ENCODE measurements at regions not wholly inside any gene's neighbourhood (a gene's known extent, or its start where the extent isn't known, plus 50 kb on each side); places are given as distances from the start of the nearest gene placed in this dataset.

- POLR2A ChIA-PET: interaction anchor here (0.7 kb wide), 1 partner anchor 69 kb away, joined by 3 read pairs; no protein-coding TSS in a partner anchor
- H3K36me3 Mint-ChIP-seq: no peaks in the 10 kb centered on the region
- H3K4me1 Mint-ChIP-seq: peaks cover 0 to 14% (median 8%) of the 10 kb centered on the region in 4 donors
- H3K27ac Mint-ChIP-seq: no peak overlapping the region
- ATAC-seq (no peak), DNase-seq (no peak)
- peaks cover 0 to 6% (median 0%) of the 10 kb centered on the region in 5 donors for H3K27me3 Mint-ChIP-seq
- no peaks in the 10 kb centered on the region for H3K9me3 Mint-ChIP-seq
- H3K4me3 Mint-ChIP-seq: no peak overlapping the region
Observed at GRCh38 chr17:62895320-62896301, 70.4 kb upstream of the TANC2 start.

- no peak overlapping the region for H3K4me3 Mint-ChIP-seq
- H3K27ac Mint-ChIP-seq: peak overlapping the region in 4 of 10 donors; percentile 12 to 61 (median 24)
- peaks cover 0 to 7% (median 4%) of the 10 kb centered on the region in 3 donors for H3K36me3 Mint-ChIP-seq
- peak in 1 of 10 donors; percentile 1 for DNase-seq
- H3K4me1 Mint-ChIP-seq: peaks cover 0 to 14% (median 8%) of the 10 kb centered on the region in 4 donors
- POLR2A ChIA-PET: no interaction called here
- peaks cover 0 to 10% (median 3%) of the 10 kb centered on the region in 9 donors for H3K9me3 Mint-ChIP-seq
- peak; percentile 68 to 80 for ATAC-seq
- H3K27me3 Mint-ChIP-seq: peaks cover 0 to 8% (median under 1%) of the 10 kb centered on the region in 5 donors
Observed at GRCh38 chr17:62892870-62893338, 73.1 kb upstream of the TANC2 start.

DNA sequence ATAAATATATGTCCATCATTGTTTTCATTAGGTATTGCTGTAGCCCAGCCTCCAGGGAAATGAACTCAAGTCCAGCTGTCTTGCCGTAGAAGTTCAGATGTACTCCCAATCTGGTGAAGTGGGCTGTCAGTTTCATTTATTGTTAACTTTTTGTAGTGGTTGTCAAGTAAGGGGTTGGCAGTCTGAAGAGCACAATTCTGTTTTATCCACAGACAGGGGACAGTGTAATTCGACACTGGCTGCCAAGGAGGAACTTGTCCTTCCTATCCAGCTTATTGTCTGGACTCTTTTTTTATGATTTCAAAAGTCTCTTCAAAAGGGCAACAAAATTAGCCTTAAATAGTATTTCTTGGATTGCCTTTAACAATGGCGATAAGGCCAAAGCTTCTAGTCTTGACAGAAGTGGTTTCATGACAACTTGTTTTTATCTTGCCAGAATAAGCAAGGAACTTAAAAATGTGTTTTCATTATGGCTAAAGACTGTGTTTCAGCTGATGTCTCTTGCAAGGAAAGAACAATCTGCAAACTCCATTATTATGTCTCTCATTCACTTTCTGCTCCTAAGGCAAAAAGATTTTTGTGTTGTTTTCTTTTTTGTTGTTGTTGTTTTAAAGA lies 73.9 kb upstream of the TANC2 start:
- no peak for ATAC-seq
- POLR2A ChIA-PET: no interaction called here
- peak overlapping the region in 2 of 10 donors; percentile 20 to 61 for H3K27ac Mint-ChIP-seq

DNA sequence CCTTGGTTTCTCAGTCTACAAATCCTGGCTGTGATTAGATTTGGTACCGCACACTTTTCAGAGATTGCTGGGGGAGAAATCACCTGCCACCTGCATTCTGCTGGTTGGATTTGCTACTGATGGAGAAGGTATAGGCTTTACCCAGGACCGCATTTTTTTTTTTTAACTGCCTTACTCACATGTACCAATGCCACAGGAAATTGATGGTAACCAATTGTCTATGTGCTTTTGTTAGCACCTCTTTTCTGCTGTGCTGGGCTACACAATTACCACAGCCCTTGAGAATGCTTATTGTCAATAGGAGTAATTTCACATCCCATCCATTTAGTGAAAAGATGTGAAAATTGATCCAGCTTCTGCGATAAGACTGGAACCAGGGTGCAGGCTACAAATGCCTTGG lies 74.4 kb upstream of the TANC2 start:
- Mint-ChIP-seq H3K36me3 (peaks cover 0 to 7% (median 4%) of the 10 kb centered on the region in 3 donors), H3K4me1 (peaks cover 0 to 14% (median 8%) of the 10 kb centered on the region in 4 donors), H3K27ac (no peak overlapping the region), H3K4me3 (no peak overlapping the region), H3K9me3 (peaks cover 0 to 10% (median 3%) of the 10 kb centered on the region in 9 donors), H3K27me3 (peaks cover 0 to 14% (median 4%) of the 10 kb centered on the region in 5 donors)
- POLR2A ChIA-PET: no interaction called here
- DNase-seq (no peak), ATAC-seq (no peak)

More for the DNA sequence above, 73.9 kb upstream of the TANC2 start:
- Mint-ChIP-seq H3K4me3 (no peak overlapping the region), H3K4me1 (peaks cover 0 to 14% (median 8%) of the 10 kb centered on the region in 4 donors), H3K9me3 (peaks cover 0 to 10% (median 3%) of the 10 kb centered on the region in 9 donors), H3K36me3 (peaks cover 0 to 7% (median 4%) of the 10 kb centered on the region in 3 donors), H3K27me3 (peaks cover 0 to 11% (median 4%) of the 10 kb centered on the region in 5 donors)
- DNase-seq: no peak

DNA sequence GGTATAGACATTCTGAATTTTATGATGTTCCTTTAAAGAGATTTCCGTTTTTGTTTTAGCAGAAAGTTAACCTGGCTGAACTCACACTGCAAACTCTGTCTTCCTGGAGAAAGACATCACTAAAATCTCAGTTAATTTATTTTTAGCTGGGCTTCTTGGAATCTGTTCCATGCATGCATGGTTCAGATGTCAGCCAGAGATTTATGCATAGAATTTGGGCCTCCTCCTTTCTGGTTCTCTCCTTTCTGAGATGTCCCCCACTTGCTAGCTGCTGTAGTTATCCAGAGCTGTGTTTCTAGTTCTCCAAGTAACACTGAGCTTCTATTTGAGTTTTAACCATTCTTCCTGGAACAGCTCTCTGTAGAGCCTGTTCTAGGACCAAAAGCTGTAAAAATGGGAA lies 77.3 kb upstream of the TANC2 start:
- Mint-ChIP-seq H3K4me1 (peaks cover 0 to 14% (median 7%) of the 10 kb centered on the region in 4 donors), H3K9me3 (peaks cover 0 to 10% (median 3%) of the 10 kb centered on the region in 9 donors), H3K4me3 (no peak overlapping the region), H3K36me3 (peaks cover 0 to 7% (median 4%) of the 10 kb centered on the region in 3 donors), H3K27ac (no peak overlapping the region), H3K27me3 (peaks cover 3 to 14% (median 4%) of the 10 kb centered on the region in 5 donors)
- DNase-seq (no peak), ATAC-seq (no peak)
- POLR2A ChIA-PET: no interaction called here

DNA sequence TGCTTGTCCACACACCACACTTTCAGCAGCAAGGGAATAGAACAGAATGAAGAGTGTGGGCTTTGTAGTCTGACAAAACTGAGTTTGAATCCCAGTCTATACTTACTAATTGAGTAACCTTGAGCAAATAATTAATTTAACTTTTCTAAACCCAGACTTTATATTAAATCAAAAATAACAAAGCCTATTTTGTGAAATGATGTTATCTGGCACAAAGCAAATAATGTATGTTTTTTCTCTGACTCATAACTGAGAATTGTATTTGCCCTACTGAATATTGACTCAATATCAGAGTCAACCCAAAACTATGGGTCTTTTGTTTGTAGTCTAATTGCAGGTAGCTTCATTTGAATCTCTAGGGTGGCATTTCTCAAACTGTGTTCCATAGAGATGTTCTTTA lies 77.9 kb upstream of the TANC2 start:
- Mint-ChIP-seq H3K27ac (no peak overlapping the region), H3K4me1 (peaks cover 0 to 12% (median 6%) of the 10 kb centered on the region in 4 donors), H3K9me3 (peaks cover 0 to 10% (median 3%) of the 10 kb centered on the region in 9 donors), H3K4me3 (no peak overlapping the region), H3K36me3 (peaks cover 0 to 7% (median 4%) of the 10 kb centered on the region in 3 donors), H3K27me3 (peaks cover 3 to 14% (median 4%) of the 10 kb centered on the region in 5 donors)
- ATAC-seq (no peak), DNase-seq (no peak)
- POLR2A ChIA-PET: no interaction called here

DNA sequence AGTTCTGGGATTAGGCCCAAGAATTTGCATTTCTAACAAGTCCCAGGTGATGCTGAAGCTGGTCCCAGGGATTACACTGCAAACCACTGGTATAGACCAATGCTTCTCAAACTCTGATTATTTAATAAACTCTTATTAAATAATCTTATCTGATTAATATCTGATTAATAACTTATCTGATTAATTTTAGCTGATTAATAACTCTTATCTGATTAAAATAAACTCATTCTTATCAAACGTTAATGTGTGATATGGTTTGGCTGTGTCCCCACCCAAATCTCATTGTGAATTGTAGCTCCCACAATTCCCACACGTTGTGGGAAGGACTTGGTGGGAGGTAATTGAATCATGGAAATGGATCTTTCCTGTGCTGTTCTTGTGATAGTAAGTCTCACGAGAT lies 78.6 kb upstream of the TANC2 start:
- Mint-ChIP-seq H3K9me3 (peaks cover 0 to 10% (median 3%) of the 10 kb centered on the region in 9 donors), H3K36me3 (peaks cover 0 to 7% (median 4%) of the 10 kb centered on the region in 3 donors), H3K27ac (no peak overlapping the region), H3K4me3 (no peak overlapping the region), H3K27me3 (peaks cover 3 to 14% (median 5%) of the 10 kb centered on the region in 5 donors), H3K4me1 (peaks cover 0 to 5% (median under 1%) of the 10 kb centered on the region in 4 donors)
- POLR2A ChIA-PET: no interaction called here
- no peak for DNase-seq
- ATAC-seq: no peak

DNA sequence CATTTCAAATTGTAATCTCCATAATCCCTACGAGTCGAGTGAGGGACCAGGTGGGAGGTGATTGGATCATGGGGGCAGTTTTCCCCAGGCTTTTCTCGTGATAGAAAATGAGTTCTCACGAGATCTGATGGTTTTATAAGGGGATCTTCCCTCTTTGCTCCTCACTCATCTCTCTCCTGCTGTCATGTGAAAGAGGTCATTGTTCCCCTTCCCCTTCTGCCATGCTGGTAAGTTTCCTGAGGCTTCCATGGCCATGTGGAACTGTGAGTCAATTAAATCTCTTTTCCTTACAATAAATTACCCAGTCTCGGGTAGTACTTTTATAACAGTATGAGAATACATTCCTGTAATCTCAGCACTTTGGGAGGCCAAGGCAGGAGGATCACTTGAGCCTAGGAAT lies 76.7 kb upstream of the MARCHF10 start:
- Mint-ChIP-seq H3K4me3 (no peak overlapping the region), H3K27ac (no peak overlapping the region), H3K9me3 (peaks cover 0 to 10% (median 3%) of the 10 kb centered on the region in 9 donors), H3K4me1 (peaks cover 0 to 2% (median 0%) of the 10 kb centered on the region in 4 donors), H3K27me3 (peaks cover 4 to 14% (median 6%) of the 10 kb centered on the region in 5 donors), H3K36me3 (peaks cover 0 to 7% (median 4%) of the 10 kb centered on the region in 3 donors)
- POLR2A ChIA-PET: no interaction called here
- ATAC-seq (no peak), DNase-seq (no peak)

GRCh38 chr17:62882878-62883277 lies 74.8 kb upstream of the MARCHF10 start:
- no peak for DNase-seq

DNA sequence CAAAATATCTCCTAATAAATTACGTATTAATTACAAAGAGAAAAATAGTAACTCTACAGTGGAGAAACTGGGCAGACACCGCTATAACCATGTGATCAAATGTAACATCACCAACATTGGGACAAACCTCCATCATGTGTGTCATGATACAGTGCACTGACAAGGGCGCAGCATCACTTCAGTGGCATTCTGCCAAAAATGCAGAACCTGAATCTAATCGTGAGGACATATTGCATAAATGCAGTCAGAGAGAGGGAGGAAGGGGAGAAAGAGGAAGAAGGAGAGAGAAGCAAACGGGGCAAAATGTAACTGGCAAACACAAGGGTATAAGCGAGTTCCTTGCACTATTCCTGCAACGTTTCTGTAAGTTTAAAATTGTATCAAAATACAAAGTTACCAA lies 74.2 kb upstream of the MARCHF10 start:
- peaks cover 4 to 8% (median 5%) of the 10 kb centered on the region in 5 donors for H3K27me3 Mint-ChIP-seq
- no peak overlapping the region for H3K4me3 Mint-ChIP-seq
- H3K27ac Mint-ChIP-seq: no peak overlapping the region
- peaks cover 0 to 2% (median 0%) of the 10 kb centered on the region in 4 donors for H3K4me1 Mint-ChIP-seq
- no peaks in the 10 kb centered on the region for H3K9me3 Mint-ChIP-seq
- POLR2A ChIA-PET: no interaction called here
- DNase-seq: no peak
- H3K36me3 Mint-ChIP-seq: no peaks in the 10 kb centered on the region
- ATAC-seq: no peak

More at GRCh38 chr17:62882878-62883277, 74.8 kb upstream of the MARCHF10 start:
- peaks cover 0 to 2% (median 0%) of the 10 kb centered on the region in 9 donors for H3K9me3 Mint-ChIP-seq
- no peaks in the 10 kb centered on the region for H3K36me3 Mint-ChIP-seq
- peak overlapping the region in 1 of 10 donors; percentile 10 for H3K27ac Mint-ChIP-seq
- H3K4me3 Mint-ChIP-seq: no peak overlapping the region
- H3K27me3 Mint-ChIP-seq: peaks cover 5 to 10% (median 9%) of the 10 kb centered on the region in 5 donors
- H3K4me1 Mint-ChIP-seq: peaks cover 0 to 2% (median 0%) of the 10 kb centered on the region in 4 donors
- ATAC-seq: no peak
- POLR2A ChIA-PET: no interaction called here

DNA sequence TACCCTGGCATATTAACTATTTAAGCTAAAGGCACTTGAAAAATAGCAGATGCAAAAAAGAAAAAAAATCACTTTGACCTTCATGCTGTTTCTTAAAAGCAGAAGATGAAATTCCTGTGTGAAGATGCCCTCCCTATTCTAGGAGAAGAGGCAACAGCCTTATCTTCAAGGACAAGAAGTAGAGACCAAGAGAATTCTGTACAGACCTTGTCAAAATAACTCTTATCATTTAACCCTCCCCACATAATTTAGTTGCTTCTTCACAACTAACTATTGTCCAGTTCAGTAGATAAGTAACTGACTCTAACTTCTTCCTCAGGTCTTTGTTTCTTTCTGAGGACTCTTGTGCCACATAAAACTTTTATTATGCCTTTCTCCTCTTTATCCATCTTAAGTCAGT lies 72.0 kb upstream of the MARCHF10 start:
- ATAC-seq (no peak), DNase-seq (no peak)
- Mint-ChIP-seq H3K9me3 (no peaks in the 10 kb centered on the region), H3K36me3 (no peaks in the 10 kb centered on the region), H3K27ac (no peak overlapping the region), H3K4me1 (peaks cover 0 to 2% (median 0%) of the 10 kb centered on the region in 4 donors), H3K4me3 (no peak overlapping the region), H3K27me3 (peaks cover 4 to 16% (median 10%) of the 10 kb centered on the region in 5 donors)
- POLR2A ChIA-PET: no interaction called here

DNA sequence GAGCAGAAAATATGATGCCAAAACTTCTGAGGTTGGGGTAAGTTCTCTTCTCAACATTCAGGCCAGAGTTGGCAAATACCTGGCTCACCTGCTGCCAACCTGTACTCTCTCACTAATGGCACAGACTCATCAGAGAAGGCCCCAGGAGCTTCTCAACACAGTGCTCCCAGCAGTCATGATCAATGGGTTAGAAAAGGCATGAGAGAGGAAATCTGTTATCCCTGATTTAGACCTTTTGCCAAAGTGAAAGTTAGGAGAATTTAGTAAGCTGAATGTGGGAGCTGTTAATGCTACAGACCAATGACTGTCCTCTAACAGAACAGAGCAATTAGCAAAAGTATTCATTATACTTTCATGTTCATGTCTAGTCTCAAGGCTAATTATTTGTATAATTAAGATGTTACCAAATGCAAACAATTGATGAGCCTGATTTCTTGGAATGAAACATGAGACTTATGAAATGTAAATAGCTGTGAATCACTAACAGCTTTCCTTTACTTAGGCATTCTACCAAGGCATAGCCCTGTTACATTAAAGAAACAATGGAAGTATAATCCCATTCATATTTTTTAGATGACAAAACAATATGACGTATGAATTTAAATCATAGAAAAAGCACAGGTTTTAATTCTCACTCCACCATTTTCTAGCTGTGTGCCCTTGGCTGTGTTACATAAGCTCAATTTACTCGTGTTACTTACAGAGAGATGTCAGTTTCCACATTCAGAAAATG lies 68.7 kb upstream of the MARCHF10 start:
- H3K4me3 Mint-ChIP-seq: no peak overlapping the region
- ATAC-seq (no peak), DNase-seq (no peak)
- no peaks in the 10 kb centered on the region for H3K9me3 Mint-ChIP-seq
- no peaks in the 10 kb centered on the region for H3K4me1 Mint-ChIP-seq
- peaks cover 8 to 24% (median 15%) of the 10 kb centered on the region in 5 donors for H3K27me3 Mint-ChIP-seq
- POLR2A ChIA-PET: no interaction called here
- no peaks in the 10 kb centered on the region for H3K36me3 Mint-ChIP-seq
- no peak overlapping the region for H3K27ac Mint-ChIP-seq
